GM19099 (cell line): ENCODE measurements at regions not wholly inside any gene's neighbourhood (a gene's known extent, or its start where the extent isn't known, plus 50 kb on each side); places are given as distances from the start of the nearest gene placed in this dataset.

Experiments
- POLR2A ChIP-seq: IDR thresholded peaks from 3 replicates; pipeline ENCODE4 v1.6.1; 2011; ENCODE audit warnings: low read depth; ENCODE audit not compliant: insufficient read length; ENCODE audit errors: extremely low read depth

- TF ChIP-seq POLR2A = no peak
Observed at GRCh38 chr22:46038174-46038487, 61.2 kb upstream of the WNT7B start.

- no peak for TF ChIP-seq POLR2A
Observed at GRCh38 chr22:46038516-46039430, 61.8 kb upstream of the WNT7B start.

GRCh38 chr22:46039535-46039934, 62.6 kb upstream of the WNT7B start:
- no peak for TF ChIP-seq POLR2A

GRCh38 chr22:46040471-46041465, 63.8 kb upstream of the WNT7B start:
- TF ChIP-seq POLR2A = no peak

- no peak for TF ChIP-seq POLR2A
Observed at GRCh38 chr22:46041642-46042041, 64.7 kb upstream of the WNT7B start.

GRCh38 chr22:46042786-46043185, 65.8 kb upstream of the WNT7B start:
- no peak for TF ChIP-seq POLR2A

- no peak for TF ChIP-seq POLR2A
Observed at GRCh38 chr22:46043339-46043738, 66.4 kb upstream of the WNT7B start.

GRCh38 chr22:46043816-46044620, 67.1 kb upstream of the WNT7B start:
- no peak for TF ChIP-seq POLR2A

- no peak for TF ChIP-seq POLR2A
Observed at GRCh38 chr22:46044621-46045458, 67.9 kb upstream of the WNT7B start.

- TF ChIP-seq POLR2A = no peak
Observed at GRCh38 chr22:46045459-46046298, 68.7 kb upstream of the WNT7B start.

- no peak for TF ChIP-seq POLR2A
Observed at GRCh38 chr22:46046299-46046685, 69.3 kb upstream of the WNT7B start.

- TF ChIP-seq POLR2A = no peak
Observed at GRCh38 chr22:46047226-46047625, 70.3 kb upstream of the WNT7B start.

GRCh38 chr22:46047841-46048595, 71.1 kb upstream of the WNT7B start:
- no peak for TF ChIP-seq POLR2A
